Neural progenitor cell (in vitro differentiated cells): ENCODE measurements at regions not wholly inside any gene's neighbourhood (a gene's known extent, or its start where the extent isn't known, plus 50 kb on each side); places are given as distances from the start of the nearest gene placed in this dataset.

Source experiments
- EZH2 ChIP-seq: fragments of 200-600 bp; sonication (generic); IDR thresholded peaks from 2 replicates; pipeline ENCODE4 v1.6.1; 2017; ENCODE audit warnings: antibody characterized with exemption, mild to moderate bottlenecking, moderate library complexity
- TF ChIP-seq, protein P1 (sequence below): fragments of 200-600 bp; sonication (generic); IDR thresholded peaks from 2 replicates; pipeline ENCODE4 v1.5.1; 2017; ENCODE audit warnings: antibody characterized with exemption, mild to moderate bottlenecking

DNA sequence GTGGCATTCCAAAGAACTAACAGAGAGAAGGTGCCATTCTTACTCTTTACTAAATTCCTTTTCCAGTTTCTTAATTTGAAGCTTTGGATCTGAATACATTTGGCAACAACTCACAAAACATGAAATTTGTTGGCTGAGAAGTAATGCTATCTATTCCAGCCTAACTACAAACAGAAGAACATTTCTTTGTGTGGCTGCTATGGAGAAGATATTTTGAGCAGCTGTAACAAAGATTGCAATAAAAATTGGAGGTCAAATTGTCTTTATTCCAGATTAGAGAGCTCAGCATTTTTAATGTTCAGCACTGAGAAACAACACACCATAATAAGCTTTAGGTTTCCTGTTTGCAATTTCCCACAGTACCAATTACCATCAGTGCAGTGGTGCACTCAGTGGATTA is 835.8 kb upstream of the FLRT2 start:
- TF ChIP-seq, protein P1, sequence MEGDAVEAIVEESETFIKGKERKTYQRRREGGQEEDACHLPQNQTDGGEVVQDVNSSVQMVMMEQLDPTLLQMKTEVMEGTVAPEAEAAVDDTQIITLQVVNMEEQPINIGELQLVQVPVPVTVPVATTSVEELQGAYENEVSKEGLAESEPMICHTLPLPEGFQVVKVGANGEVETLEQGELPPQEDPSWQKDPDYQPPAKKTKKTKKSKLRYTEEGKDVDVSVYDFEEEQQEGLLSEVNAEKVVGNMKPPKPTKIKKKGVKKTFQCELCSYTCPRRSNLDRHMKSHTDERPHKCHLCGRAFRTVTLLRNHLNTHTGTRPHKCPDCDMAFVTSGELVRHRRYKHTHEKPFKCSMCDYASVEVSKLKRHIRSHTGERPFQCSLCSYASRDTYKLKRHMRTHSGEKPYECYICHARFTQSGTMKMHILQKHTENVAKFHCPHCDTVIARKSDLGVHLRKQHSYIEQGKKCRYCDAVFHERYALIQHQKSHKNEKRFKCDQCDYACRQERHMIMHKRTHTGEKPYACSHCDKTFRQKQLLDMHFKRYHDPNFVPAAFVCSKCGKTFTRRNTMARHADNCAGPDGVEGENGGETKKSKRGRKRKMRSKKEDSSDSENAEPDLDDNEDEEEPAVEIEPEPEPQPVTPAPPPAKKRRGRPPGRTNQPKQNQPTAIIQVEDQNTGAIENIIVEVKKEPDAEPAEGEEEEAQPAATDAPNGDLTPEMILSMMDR, result no peak
- no peak for TF ChIP-seq EZH2
